GM12878 (cell line): ENCODE measurements at regions not wholly inside any gene's neighbourhood (a gene's known extent, or its start where the extent isn't known, plus 50 kb on each side); places are given as distances from the start of the nearest gene placed in this dataset.

Experiments
- ATF3 ChIP-seq: IDR thresholded peaks from 2 replicates; pipeline ENCODE4 v1.6.1; 2011; ENCODE audit warnings: low read depth, mild to moderate bottlenecking, low read length, moderate library complexity, borderline replicate concordance; ENCODE audit errors: extremely low read depth
- CREM ChIP-seq: IDR thresholded peaks from 2 replicates; pipeline ENCODE4 v1.6.1; 2014; ENCODE audit warnings: antibody characterized with exemption, low read depth
- IRF5 ChIP-seq: fragments of 450-650 bp; IDR thresholded peaks from 2 replicates; pipeline ENCODE4 v1.6.1; 2017; ENCODE audit warnings: borderline replicate concordance
- KAT2A ChIP-seq: conservative IDR thresholded peaks from 2 replicates; pipeline ENCODE4 v1.6.1; 2011; ENCODE audit warnings: low read depth, low read length; ENCODE audit not compliant: control insufficient read depth
- PAX8 ChIP-seq: fragments of 450-650 bp; IDR thresholded peaks from 2 replicates; pipeline ENCODE4 v1.6.1; 2017; ENCODE audit warnings: mild to moderate bottlenecking, moderate library complexity
- RELA ChIP-seq: fragments of 450-650 bp; IDR thresholded peaks from 2 replicates; pipeline ENCODE4 v1.8.0; 2014; ENCODE audit warnings: borderline replicate concordance; ENCODE audit not compliant: partially characterized antibody
- TF ChIP-seq, protein P1 (sequence below): fragments of 450-650 bp; IDR thresholded peaks from 2 replicates; pipeline ENCODE4 v1.6.1; 2017; ENCODE audit warnings: mild to moderate bottlenecking, low read depth, inconsistent platforms; ENCODE audit not compliant: poor library complexity, severe bottlenecking

GRCh38 chr14:97036086-97036852 is 239.1 kb downstream of the VRK1 start (continued):
- TF ChIP-seq KAT2A (no peak), ATF3 (no peak), RELA (no peak), PAX8 (no peak), CREM (no peak), IRF5 (no peak)
- TF ChIP-seq, protein P1, sequence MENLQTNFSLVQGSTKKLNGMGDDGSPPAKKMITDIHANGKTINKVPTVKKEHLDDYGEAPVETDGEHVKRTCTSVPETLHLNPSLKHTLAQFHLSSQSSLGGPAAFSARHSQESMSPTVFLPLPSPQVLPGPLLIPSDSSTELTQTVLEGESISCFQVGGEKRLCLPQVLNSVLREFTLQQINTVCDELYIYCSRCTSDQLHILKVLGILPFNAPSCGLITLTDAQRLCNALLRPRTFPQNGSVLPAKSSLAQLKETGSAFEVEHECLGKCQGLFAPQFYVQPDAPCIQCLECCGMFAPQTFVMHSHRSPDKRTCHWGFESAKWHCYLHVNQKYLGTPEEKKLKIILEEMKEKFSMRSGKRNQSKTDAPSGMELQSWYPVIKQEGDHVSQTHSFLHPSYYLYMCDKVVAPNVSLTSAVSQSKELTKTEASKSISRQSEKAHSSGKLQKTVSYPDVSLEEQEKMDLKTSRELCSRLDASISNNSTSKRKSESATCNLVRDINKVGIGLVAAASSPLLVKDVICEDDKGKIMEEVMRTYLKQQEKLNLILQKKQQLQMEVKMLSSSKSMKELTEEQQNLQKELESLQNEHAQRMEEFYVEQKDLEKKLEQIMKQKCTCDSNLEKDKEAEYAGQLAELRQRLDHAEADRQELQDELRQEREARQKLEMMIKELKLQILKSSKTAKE: no peak
